ENCODE measurements at regions not wholly inside any gene's neighbourhood (a gene's known extent, or its start where the extent isn't known, plus 50 kb on each side); places are given as distances from the start of the nearest gene placed in this dataset.

DNA sequence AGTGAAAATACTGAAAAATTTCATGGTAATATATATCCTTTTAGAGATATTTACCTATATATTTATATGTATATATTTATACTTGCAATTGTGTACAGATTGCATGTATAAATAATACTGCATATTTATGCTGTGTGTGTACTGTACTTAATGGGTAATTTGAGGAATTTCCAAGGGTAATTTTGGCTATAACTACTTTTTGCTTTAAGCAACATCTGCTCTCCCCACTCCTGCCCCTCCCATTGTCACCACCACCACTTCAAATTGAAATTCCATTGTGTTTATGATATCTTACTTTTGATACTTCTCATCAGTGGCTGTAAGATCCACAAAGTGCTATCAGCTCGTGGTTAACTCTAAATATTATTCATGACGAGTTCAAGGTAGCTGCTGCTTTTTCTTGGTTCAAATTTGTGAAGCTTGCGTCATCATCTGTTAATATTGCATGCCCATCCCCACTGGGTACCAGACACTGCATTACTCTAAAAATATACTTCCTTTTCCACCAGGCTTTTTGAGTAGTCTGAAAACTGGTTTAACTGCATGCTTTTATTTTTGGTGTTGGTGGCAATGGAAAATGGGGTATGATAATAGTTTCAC lies 91.7 kb upstream of the MITF start:
- Histone ChIP-seq H2AFZ (ENCODE audit: low read depth, low read length) (no peak overlapping the region), H3K36me3 (ENCODE audit: insufficient read depth, low read length) (no peaks in the 10 kb centered on the region), H4K20me1 (ENCODE audit: insufficient read depth) (no peaks in the 10 kb centered on the region), H3K27ac (ENCODE audit: low read length) (no peak overlapping the region), H3K27me3 (ENCODE audit: insufficient read depth, low read depth, low read length) (no peaks in the 10 kb centered on the region), H3K4me2 (ENCODE audit: low read length) (no peak overlapping the region), H3K9me3 (ENCODE audit: low read length) (no peaks in the 10 kb centered on the region), H3K9me2 (ENCODE audit: insufficient read depth, low read length) (no peaks in the 10 kb centered on the region), H3K4me3 (ENCODE audit: low read length) (no peak overlapping the region), H3K79me2 (replicated peaks; ENCODE audit: insufficient read depth, low read length) (no peaks in the 10 kb centered on the region), H3K9ac (ENCODE audit: low read length) (no peak overlapping the region), H3F3A (ENCODE audit: insufficient read depth, low read length, poor library complexity, severe bottlenecking) (no peaks in the 10 kb centered on the region)
- TF ChIP-seq SMC3 (conservative IDR thresholded peaks at IDR 0.05; ENCODE audit: poor library complexity) (no peak), POLR2AphosphoS5 (IDR thresholded peaks at IDR 0.05) (no peak), EP300 (conservative IDR thresholded peaks at IDR 0.05; ENCODE audit: poor library complexity, severe bottlenecking) (no peak), EZH2 (IDR thresholded peaks at IDR 0.05; ENCODE audit: borderline replicate concordance, insufficient read depth, low read length, poor library complexity, severe bottlenecking) (no peak), MXI1 (conservative IDR thresholded peaks at IDR 0.05; ENCODE audit: poor library complexity, severe bottlenecking) (no peak), RAD21 (conservative IDR thresholded peaks at IDR 0.05) (no peak), TAF1 (IDR thresholded peaks at IDR 0.05; ENCODE audit: low read depth) (no peak)
- TF ChIP-seq, protein P1, sequence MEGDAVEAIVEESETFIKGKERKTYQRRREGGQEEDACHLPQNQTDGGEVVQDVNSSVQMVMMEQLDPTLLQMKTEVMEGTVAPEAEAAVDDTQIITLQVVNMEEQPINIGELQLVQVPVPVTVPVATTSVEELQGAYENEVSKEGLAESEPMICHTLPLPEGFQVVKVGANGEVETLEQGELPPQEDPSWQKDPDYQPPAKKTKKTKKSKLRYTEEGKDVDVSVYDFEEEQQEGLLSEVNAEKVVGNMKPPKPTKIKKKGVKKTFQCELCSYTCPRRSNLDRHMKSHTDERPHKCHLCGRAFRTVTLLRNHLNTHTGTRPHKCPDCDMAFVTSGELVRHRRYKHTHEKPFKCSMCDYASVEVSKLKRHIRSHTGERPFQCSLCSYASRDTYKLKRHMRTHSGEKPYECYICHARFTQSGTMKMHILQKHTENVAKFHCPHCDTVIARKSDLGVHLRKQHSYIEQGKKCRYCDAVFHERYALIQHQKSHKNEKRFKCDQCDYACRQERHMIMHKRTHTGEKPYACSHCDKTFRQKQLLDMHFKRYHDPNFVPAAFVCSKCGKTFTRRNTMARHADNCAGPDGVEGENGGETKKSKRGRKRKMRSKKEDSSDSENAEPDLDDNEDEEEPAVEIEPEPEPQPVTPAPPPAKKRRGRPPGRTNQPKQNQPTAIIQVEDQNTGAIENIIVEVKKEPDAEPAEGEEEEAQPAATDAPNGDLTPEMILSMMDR (IDR thresholded peaks at IDR 0.05; ENCODE audit: poor library complexity, severe bottlenecking): no peak
- TF ChIP-seq, protein P2, sequence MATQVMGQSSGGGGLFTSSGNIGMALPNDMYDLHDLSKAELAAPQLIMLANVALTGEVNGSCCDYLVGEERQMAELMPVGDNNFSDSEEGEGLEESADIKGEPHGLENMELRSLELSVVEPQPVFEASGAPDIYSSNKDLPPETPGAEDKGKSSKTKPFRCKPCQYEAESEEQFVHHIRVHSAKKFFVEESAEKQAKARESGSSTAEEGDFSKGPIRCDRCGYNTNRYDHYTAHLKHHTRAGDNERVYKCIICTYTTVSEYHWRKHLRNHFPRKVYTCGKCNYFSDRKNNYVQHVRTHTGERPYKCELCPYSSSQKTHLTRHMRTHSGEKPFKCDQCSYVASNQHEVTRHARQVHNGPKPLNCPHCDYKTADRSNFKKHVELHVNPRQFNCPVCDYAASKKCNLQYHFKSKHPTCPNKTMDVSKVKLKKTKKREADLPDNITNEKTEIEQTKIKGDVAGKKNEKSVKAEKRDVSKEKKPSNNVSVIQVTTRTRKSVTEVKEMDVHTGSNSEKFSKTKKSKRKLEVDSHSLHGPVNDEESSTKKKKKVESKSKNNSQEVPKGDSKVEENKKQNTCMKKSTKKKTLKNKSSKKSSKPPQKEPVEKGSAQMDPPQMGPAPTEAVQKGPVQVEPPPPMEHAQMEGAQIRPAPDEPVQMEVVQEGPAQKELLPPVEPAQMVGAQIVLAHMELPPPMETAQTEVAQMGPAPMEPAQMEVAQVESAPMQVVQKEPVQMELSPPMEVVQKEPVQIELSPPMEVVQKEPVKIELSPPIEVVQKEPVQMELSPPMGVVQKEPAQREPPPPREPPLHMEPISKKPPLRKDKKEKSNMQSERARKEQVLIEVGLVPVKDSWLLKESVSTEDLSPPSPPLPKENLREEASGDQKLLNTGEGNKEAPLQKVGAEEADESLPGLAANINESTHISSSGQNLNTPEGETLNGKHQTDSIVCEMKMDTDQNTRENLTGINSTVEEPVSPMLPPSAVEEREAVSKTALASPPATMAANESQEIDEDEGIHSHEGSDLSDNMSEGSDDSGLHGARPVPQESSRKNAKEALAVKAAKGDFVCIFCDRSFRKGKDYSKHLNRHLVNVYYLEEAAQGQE (IDR thresholded peaks at IDR 0.05; ENCODE audit: borderline replicate concordance): no peak

DNA sequence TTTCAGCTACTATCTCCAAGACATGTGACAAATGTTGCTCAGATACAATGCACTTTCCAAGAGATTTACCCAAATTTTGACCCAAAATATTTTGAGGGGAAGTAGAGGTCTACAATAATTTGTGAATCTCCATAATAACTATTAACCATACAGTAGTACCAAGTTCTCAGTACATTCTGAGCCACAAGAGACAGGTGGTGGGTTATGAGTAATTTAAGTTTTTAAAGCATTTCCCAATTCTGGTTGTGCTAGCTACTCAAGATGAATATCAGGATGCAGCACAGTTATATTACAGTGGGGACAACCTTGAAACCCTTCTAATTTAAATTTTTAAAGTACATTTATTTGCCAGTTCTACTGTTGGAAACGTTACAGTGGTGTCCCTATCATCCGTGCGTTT lies 92.2 kb upstream of the MITF start:
- H3F3A ChIP-seq (ENCODE audit: insufficient read depth, low read length, poor library complexity, severe bottlenecking): no peaks in the 10 kb centered on the region
- no peaks in the 10 kb centered on the region for H3K36me3 ChIP-seq (ENCODE audit: insufficient read depth, low read length)
- H3K4me2 ChIP-seq (ENCODE audit: low read length): no peak overlapping the region
- H3K79me2 ChIP-seq (replicated peaks; ENCODE audit: insufficient read depth, low read length): no peaks in the 10 kb centered on the region
- TF ChIP-seq EP300 (conservative IDR thresholded peaks at IDR 0.05; ENCODE audit: poor library complexity, severe bottlenecking) (no peak), MXI1 (conservative IDR thresholded peaks at IDR 0.05; ENCODE audit: poor library complexity, severe bottlenecking) (no peak), SMC3 (conservative IDR thresholded peaks at IDR 0.05; ENCODE audit: poor library complexity) (no peak), POLR2AphosphoS5 (IDR thresholded peaks at IDR 0.05) (no peak), RAD21 (conservative IDR thresholded peaks at IDR 0.05) (no peak), TAF1 (IDR thresholded peaks at IDR 0.05; ENCODE audit: low read depth) (no peak), EZH2 (IDR thresholded peaks at IDR 0.05; ENCODE audit: borderline replicate concordance, insufficient read depth, low read length, poor library complexity, severe bottlenecking) (no peak)
- TF ChIP-seq, protein P1 (IDR thresholded peaks at IDR 0.05; ENCODE audit: poor library complexity, severe bottlenecking): no peak
- TF ChIP-seq, protein P2 (IDR thresholded peaks at IDR 0.05; ENCODE audit: borderline replicate concordance): no peak
- no peaks in the 10 kb centered on the region for H3K9me2 ChIP-seq (ENCODE audit: insufficient read depth, low read length)
- no peaks in the 10 kb centered on the region for H4K20me1 ChIP-seq (ENCODE audit: insufficient read depth)
- no peak overlapping the region for H3K4me3 ChIP-seq (ENCODE audit: low read length)
- no peak overlapping the region for H3K27ac ChIP-seq (ENCODE audit: low read length)
- no peak overlapping the region for H2AFZ ChIP-seq (ENCODE audit: low read depth, low read length)
- H3K9ac ChIP-seq (ENCODE audit: low read length): no peak overlapping the region
- no peaks in the 10 kb centered on the region for H3K27me3 ChIP-seq (ENCODE audit: insufficient read depth, low read depth, low read length)
- H3K9me3 ChIP-seq (ENCODE audit: low read length): no peaks in the 10 kb centered on the region

All from neural cell (in vitro differentiated cells).